ENCODE measurements at regions not wholly inside any gene's neighbourhood (a gene's known extent, or its start where the extent isn't known, plus 50 kb on each side); places are given as distances from the start of the nearest gene placed in this dataset.
"Not testable (repeated sequence)": the region's sequence is repeated elsewhere in the genome, so short reads cannot be mapped to it uniquely, and the experiment has no call there.

- FAIRE-seq = peak; percentile 92
- DNase-seq (ENCODE audit: insufficient read length, low spot score) = not testable (repeated sequence)
Measured at GRCh38 chr16:29227751-29228663, 178.5 kb downstream of the NPIPB11 start.

GRCh38 chr16:29226782-29227181 is 179.7 kb downstream of the NPIPB11 start:
- DNase-seq (ENCODE audit: insufficient read length, low spot score) = no peak
- FAIRE-seq = peak; percentile 80

- DNase-seq (ENCODE audit: insufficient read length, low spot score); FAIRE-seq: not testable (repeated sequence)
Measured at GRCh38 chr16:29224675-29225074, 181.8 kb downstream of the NPIPB11 start.

- FAIRE-seq; DNase-seq (ENCODE audit: insufficient read length, low spot score): not testable (repeated sequence)
Measured at GRCh38 chr16:29222615-29223014, 183.9 kb downstream of the NPIPB11 start.

GRCh38 chr16:29222008-29222407 is 184.5 kb downstream of the NPIPB11 start:
- not testable (repeated sequence) for DNase-seq (ENCODE audit: insufficient read length, low spot score)
- FAIRE-seq = peak; percentile 36

GRCh38 chr16:29221281-29221955 is 185.1 kb downstream of the NPIPB11 start:
- DNase-seq (ENCODE audit: insufficient read length, low spot score); FAIRE-seq: not testable (repeated sequence)

- peak; percentile 99 for FAIRE-seq
Measured at GRCh38 chr16:29220647-29221191, 185.8 kb downstream of the NPIPB11 start.

GRCh38 chr16:29219966-29220646 is 186.4 kb downstream of the NPIPB11 start:
- not testable (repeated sequence) for FAIRE-seq; DNase-seq (ENCODE audit: insufficient read length, low spot score)

More at GRCh38 chr16:29220647-29221191, 185.8 kb downstream of the NPIPB11 start:
- DNase-seq (ENCODE audit: insufficient read length, low spot score) = not testable (repeated sequence)

GRCh38 chr16:29219562-29219961 is 186.9 kb downstream of the NPIPB11 start:
- not testable (repeated sequence) for DNase-seq (ENCODE audit: insufficient read length, low spot score)
- peak; percentile 92 for FAIRE-seq

- FAIRE-seq; DNase-seq (ENCODE audit: insufficient read length, low spot score): not testable (repeated sequence)
Measured at GRCh38 chr16:29218649-29219048, 187.9 kb downstream of the NPIPB11 start.

GRCh38 chr16:29218171-29218570 is 188.3 kb downstream of the NPIPB11 start:
- FAIRE-seq; DNase-seq (ENCODE audit: insufficient read length, low spot score): not testable (repeated sequence)

GRCh38 chr16:29217752-29218126 is 188.8 kb downstream of the NPIPB11 start:
- FAIRE-seq; DNase-seq (ENCODE audit: insufficient read length, low spot score): not testable (repeated sequence)

- FAIRE-seq = peak; percentile 13
- DNase-seq (ENCODE audit: insufficient read length, low spot score) = not testable (repeated sequence)
Measured at GRCh38 chr16:29217104-29217751, 189.3 kb downstream of the NPIPB11 start.

GRCh38 chr16:29213770-29214169 is 192.7 kb downstream of the NPIPB11 start:
- not testable (repeated sequence) for DNase-seq (ENCODE audit: insufficient read length, low spot score); FAIRE-seq

GRCh38 chr16:29213251-29213650 is 193.3 kb downstream of the NPIPB11 start:
- DNase-seq (ENCODE audit: insufficient read length, low spot score); FAIRE-seq: not testable (repeated sequence)

GRCh38 chr16:29212084-29213027 is 194.2 kb downstream of the NPIPB11 start:
- DNase-seq (ENCODE audit: insufficient read length, low spot score); FAIRE-seq: not testable (repeated sequence)

- not testable (repeated sequence) for FAIRE-seq; DNase-seq (ENCODE audit: insufficient read length, low spot score)
Measured at GRCh38 chr16:29211456-29211855, 195.1 kb downstream of the NPIPB11 start.

GRCh38 chr16:29210299-29211150 is 196.0 kb downstream of the NPIPB11 start:
- DNase-seq (ENCODE audit: insufficient read length, low spot score); FAIRE-seq: not testable (repeated sequence)

Data from HTR-8/SVneo (cell line).